ENCODE measurements at regions not wholly inside any gene's neighbourhood (a gene's known extent, or its start where the extent isn't known, plus 50 kb on each side); places are given as distances from the start of the nearest gene placed in this dataset.

- no peaks in the 10 kb centered on the region for H3K79me2 ChIP-seq (ENCODE audit: insufficient read depth, low read length)
- no peaks in the 10 kb centered on the region for H4K20me1 ChIP-seq (ENCODE audit: insufficient read depth, low read length)
- no peak overlapping the region for H3K4me3 ChIP-seq (ENCODE audit: low read depth, low read length, poor library complexity, severe bottlenecking)
- no peaks in the 10 kb centered on the region for H3K27me3 ChIP-seq (ENCODE audit: insufficient read depth, low read length)
- 0 out of 2 replicates have a peak, but pooled peaks cover 5% of the 10 kb centered on the region for H3K9me3 ChIP-seq (ENCODE audit: low read length)
- H3K9me2 ChIP-seq (ENCODE audit: low read depth, low read length): no peaks in the 10 kb centered on the region
- no peak overlapping the region for H3K4me2 ChIP-seq (ENCODE audit: low read length)
- TF ChIP-seq EZH2 (IDR thresholded peaks at IDR 0.05; ENCODE audit: borderline replicate concordance, low read length) (no peak), CTCF (IDR thresholded peaks at IDR 0.05; ENCODE audit: low read length) (no peak)
- no peak overlapping the region for H2AFZ ChIP-seq (ENCODE audit: low read length)
- H3K36me3 ChIP-seq (ENCODE audit: insufficient read depth, low read length): no peaks in the 10 kb centered on the region
- no peaks in the 10 kb centered on the region for H3F3A ChIP-seq (ENCODE audit: insufficient read depth, low read length)
- H3K27ac ChIP-seq (ENCODE audit: low read depth, low read length, poor library complexity, severe bottlenecking): no peak overlapping the region
- peaks cover 7% of the 10 kb centered on the region for H3K4me1 ChIP-seq (ENCODE audit: insufficient read depth, low read length, severe bottlenecking)
- H3K9ac ChIP-seq (ENCODE audit: low read length): no peak overlapping the region
Observed at GRCh38 chr4:104615926-104616325, 121.2 kb upstream of the CXXC4 start.

- Histone ChIP-seq H2AFZ (ENCODE audit: low read length) (no peak overlapping the region), H3K79me2 (ENCODE audit: insufficient read depth, low read length) (no peaks in the 10 kb centered on the region), H3K27ac (ENCODE audit: low read depth, low read length, poor library complexity, severe bottlenecking) (no peak overlapping the region), H4K20me1 (ENCODE audit: insufficient read depth, low read length) (no peaks in the 10 kb centered on the region), H3K4me3 (ENCODE audit: low read depth, low read length, poor library complexity, severe bottlenecking) (no peak overlapping the region), H3K4me1 (ENCODE audit: insufficient read depth, low read length, severe bottlenecking) (peaks cover 7% of the 10 kb centered on the region), H3K9me3 (ENCODE audit: low read length) (0 out of 2 replicates have a peak, but pooled peaks cover 2% of the 10 kb centered on the region), H3K4me2 (ENCODE audit: low read length) (no peak overlapping the region), H3K9ac (ENCODE audit: low read length) (no peak overlapping the region), H3K27me3 (ENCODE audit: insufficient read depth, low read length) (no peaks in the 10 kb centered on the region), H3K36me3 (ENCODE audit: insufficient read depth, low read length) (no peaks in the 10 kb centered on the region), H3K9me2 (ENCODE audit: low read depth, low read length) (no peaks in the 10 kb centered on the region), H3F3A (ENCODE audit: insufficient read depth, low read length) (no peaks in the 10 kb centered on the region)
- TF ChIP-seq EZH2 (IDR thresholded peaks at IDR 0.05; ENCODE audit: borderline replicate concordance, low read length): no peak
- no peak for TF ChIP-seq CTCF (IDR thresholded peaks at IDR 0.05; ENCODE audit: low read length)
Observed at GRCh38 chr4:104616401-104616820, 121.7 kb upstream of the CXXC4 start.

GRCh38 chr4:104625706-104626105, 131.0 kb upstream of the CXXC4 start:
- no peak overlapping the region for H3K4me3 ChIP-seq (ENCODE audit: low read depth, low read length, poor library complexity, severe bottlenecking)
- TF ChIP-seq EZH2 (IDR thresholded peaks at IDR 0.05; ENCODE audit: borderline replicate concordance, low read length) (no peak), CTCF (IDR thresholded peaks at IDR 0.05; ENCODE audit: low read length) (no peak)
- peaks cover 8% of the 10 kb centered on the region for H3K4me1 ChIP-seq (ENCODE audit: insufficient read depth, low read length, severe bottlenecking)

More at GRCh38 chr4:104625706-104626105, 131.0 kb upstream of the CXXC4 start:
- peaks cover 8% of the 10 kb centered on the region; the same call in 1 of the 2 replicates for H3K9me3 ChIP-seq (ENCODE audit: low read length)
- H2AFZ ChIP-seq (ENCODE audit: low read length): no peak overlapping the region
- no peaks in the 10 kb centered on the region for H3K27me3 ChIP-seq (ENCODE audit: insufficient read depth, low read length)
- H4K20me1 ChIP-seq (ENCODE audit: insufficient read depth, low read length): no peaks in the 10 kb centered on the region
- no peaks in the 10 kb centered on the region for H3K36me3 ChIP-seq (ENCODE audit: insufficient read depth, low read length)
- H3K9ac ChIP-seq (ENCODE audit: low read length): no peak overlapping the region
- no peak overlapping the region for H3K27ac ChIP-seq (ENCODE audit: low read depth, low read length, poor library complexity, severe bottlenecking)
- no peaks in the 10 kb centered on the region for H3K79me2 ChIP-seq (ENCODE audit: insufficient read depth, low read length)
- H3F3A ChIP-seq (ENCODE audit: insufficient read depth, low read length): no peaks in the 10 kb centered on the region
- H3K4me2 ChIP-seq (ENCODE audit: low read length): no peak overlapping the region
- H3K9me2 ChIP-seq (ENCODE audit: low read depth, low read length): no peaks in the 10 kb centered on the region
